Activated naive CD4-positive, alpha-beta T cell treated with anti-CD3 and anti-CD28 coated beads for 36 hours (primary cell): ENCODE measurements at regions not wholly inside any gene's neighbourhood (a gene's known extent, or its start where the extent isn't known, plus 50 kb on each side); places are given as distances from the start of the nearest gene placed in this dataset.
"Not testable (repeated sequence)": the region's sequence is repeated elsewhere in the genome, so short reads cannot be mapped to it uniquely, and the experiment has no call there.

Experiments
- CTCF ChIA-PET: fragments of 350-600 bp; sonication (Branson Sonifier 250); formaldehyde crosslinking; loops from one replicate; lab custom pipeline; 2021; ENCODE audit warnings: antibody characterized with exemption; lab: Charles Lee
- DNase-seq: peaks from one replicate; pipeline ENCODE4 v3.0.0-alpha.2; 2020
- H3K27ac Mint-ChIP-seq: one replicate; pipeline ENCODE4 v1.8.0; 2021; ENCODE audit warnings: mild to moderate bottlenecking, mixed read lengths
- H3K27me3 Mint-ChIP-seq: one replicate; pipeline ENCODE4 v1.8.0; 2021; ENCODE audit warnings: low read depth, mixed read lengths
- H3K36me3 Mint-ChIP-seq: one replicate; pipeline ENCODE4 v1.8.0; 2021; ENCODE audit warnings: low read depth, mixed read lengths
- H3K4me1 Mint-ChIP-seq: one replicate; pipeline ENCODE4 v1.8.0; 2021; ENCODE audit warnings: low read depth, mixed read lengths
- H3K4me3 Mint-ChIP-seq: one replicate; pipeline ENCODE4 v1.8.0; 2021; ENCODE audit warnings: mild to moderate bottlenecking, moderate library complexity, mixed read lengths
- H3K9me3 Mint-ChIP-seq: one replicate; pipeline ENCODE4 v1.8.0; 2021; ENCODE audit warnings: mixed read lengths
- intact Hi-C: fragments of 100-400 bp; cut with micrococcal nuclease; formaldehyde crosslinking; loops from one replicate; pipeline ENCODE4 v1.15.1; 2023

DNA sequence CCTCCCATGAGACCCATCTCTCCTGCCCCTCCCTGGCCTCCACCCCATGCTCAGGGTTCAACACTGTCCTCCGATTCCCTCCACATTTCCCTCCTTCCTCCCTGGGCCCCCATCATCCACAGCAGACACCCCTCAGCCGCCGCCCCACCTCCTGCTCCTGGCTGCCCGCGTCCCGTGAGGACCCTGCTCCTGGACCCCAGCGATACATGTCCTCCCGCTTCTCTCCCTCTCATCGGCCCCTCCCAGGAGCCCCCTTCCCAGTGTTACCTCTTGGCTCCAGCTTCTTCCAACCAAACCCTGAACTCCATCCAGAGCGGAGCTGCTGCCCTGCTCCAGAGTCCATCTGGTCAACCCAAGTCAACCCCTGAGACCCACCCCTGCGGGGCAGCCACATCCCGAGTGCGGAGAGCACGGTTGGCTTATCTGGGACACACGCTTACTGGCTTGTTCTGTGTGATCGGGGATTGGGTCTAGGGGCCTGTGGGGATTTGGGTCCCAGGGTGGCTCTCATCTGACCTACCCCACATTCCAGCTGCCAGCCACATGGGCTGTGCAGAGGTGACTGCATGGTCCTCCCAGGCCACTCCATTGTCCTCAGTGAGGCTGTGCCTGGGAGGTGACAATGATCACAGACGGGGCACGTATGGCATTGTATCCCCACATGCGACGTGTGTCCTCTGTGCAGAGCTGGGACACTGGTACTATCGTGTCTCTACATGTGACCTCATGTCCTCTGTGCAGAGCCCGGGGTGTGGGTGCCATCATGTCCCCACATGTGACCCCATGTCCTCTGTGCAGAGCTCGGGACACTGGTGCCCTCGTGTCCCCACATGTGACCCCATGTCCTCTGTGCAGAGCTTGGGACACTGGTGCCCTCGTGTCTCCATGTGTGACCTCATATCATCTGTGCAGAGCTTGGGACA lies 333.6 kb downstream of the ADGRD1 start:
- intact Hi-C loops, result no loop called here
- H3K4me3 Mint-ChIP-seq, result no peak overlapping the region
- no peak for DNase-seq

DNA sequence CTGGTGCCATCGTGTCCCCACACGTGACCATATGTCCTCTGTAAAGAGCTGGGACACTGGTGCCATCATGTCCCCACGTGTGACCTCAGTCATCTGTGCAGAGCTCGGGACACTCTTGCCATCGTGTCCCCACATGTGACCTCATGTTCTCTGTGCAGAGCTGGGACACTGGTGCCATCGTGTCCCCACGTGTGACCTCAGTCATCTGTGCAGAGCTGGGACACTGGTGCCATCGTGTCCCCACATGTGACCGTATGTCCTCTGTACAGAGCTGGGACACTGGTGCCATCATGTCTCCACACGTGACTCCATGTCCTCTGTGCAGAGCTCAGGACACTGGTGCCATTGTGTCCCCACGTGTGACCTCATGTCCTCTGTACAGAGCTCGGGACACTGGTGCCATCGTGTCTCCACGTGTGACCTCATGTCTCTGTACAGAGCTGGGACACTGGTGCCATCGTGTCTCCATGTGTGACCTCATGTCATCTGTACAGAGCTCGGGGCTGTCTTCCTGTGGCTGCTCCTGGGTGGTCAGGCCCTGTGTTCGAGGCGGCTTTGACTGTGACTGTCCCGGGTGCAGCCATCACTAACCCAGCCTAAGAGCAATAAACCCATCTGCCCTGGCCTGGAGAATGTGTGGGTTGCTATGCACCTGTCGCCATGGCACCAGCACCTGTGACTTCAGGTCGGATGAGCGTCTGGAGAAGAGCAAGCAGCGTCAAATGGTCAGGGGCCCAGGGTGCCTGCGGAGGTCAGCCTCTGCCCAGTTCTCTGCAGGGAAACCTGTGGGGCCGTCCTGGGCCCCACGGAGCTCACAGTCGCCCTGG lies 334.4 kb downstream of the ADGRD1 start:
- Mint-ChIP-seq H3K27ac (no peak overlapping the region), H3K9me3 (no peaks in the 10 kb centered on the region), H3K27me3 (no peaks in the 10 kb centered on the region), H3K4me3 (no peak overlapping the region), H3K4me1 (no peaks in the 10 kb centered on the region), H3K36me3 (no peaks in the 10 kb centered on the region)
- DNase-seq, result no peak
- CTCF ChIA-PET, result interaction anchor here (0.7 kb wide), 1 partner anchor 420 kb away, joined by 4 read pairs; no protein-coding TSS in a partner anchor
- intact Hi-C loops, result no loop called here

More for the DNA sequence above, 333.6 kb downstream of the ADGRD1 start:
- H3K27me3 Mint-ChIP-seq, result no peaks in the 10 kb centered on the region
- H3K4me1 Mint-ChIP-seq, result no peaks in the 10 kb centered on the region
- CTCF ChIA-PET, result interaction anchor here (0.7 kb wide), 1 partner anchor 419 kb away, joined by 4 read pairs; no protein-coding TSS in a partner anchor
- H3K36me3 Mint-ChIP-seq, result no peaks in the 10 kb centered on the region
- no peak overlapping the region for H3K27ac Mint-ChIP-seq
- no peaks in the 10 kb centered on the region for H3K9me3 Mint-ChIP-seq

DNA sequence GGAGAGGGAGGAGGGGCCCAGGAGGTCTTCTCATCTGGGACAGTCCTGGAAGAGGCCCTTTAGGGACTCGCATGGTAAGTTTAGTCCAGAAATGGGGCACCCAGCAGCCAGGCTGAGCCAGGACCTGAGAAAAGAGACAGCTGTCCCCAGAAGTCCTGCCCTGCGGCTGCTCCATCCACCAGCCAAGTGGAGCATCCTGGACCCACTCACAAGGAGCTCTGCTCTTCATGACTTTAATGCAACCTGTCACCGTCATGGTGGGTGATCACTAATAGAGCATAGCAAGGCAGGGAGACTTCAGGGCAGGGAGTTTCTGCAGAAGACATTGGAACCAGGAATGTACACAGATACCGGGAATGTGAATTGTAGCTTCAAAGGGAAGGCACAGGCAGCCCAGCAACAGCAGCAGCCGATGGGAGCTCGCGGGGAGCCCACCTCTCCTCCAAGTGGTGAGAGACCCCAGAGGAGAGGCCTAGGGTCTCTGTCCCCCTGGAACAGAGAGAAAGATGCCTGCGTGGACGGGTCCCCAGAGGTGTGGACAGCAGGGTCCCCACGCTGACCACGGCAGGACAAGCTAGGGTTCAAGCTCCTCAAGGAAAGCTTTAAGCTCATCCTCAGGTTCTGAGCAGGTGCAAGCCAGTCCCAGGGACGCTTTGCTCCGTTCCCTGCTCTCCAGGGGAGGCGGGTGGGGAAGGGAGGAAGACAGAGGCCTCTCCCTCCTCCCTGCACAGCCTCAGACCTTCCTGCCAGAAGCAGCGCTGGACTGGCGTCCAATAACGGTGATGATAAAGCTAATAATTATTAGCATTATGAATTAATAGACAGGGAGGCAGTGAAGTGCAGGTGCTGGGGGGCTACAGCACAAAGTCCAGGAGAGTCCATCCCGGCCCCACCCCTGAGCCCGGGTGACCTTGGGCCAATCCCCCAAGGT lies 335.3 kb downstream of the ADGRD1 start:
- H3K27me3 Mint-ChIP-seq, H3K27ac Mint-ChIP-seq, H3K36me3 Mint-ChIP-seq, H3K4me1 Mint-ChIP-seq, CTCF ChIA-PET, DNase-seq, intact Hi-C loops, H3K9me3 Mint-ChIP-seq, H3K4me3 Mint-ChIP-seq: not testable (repeated sequence)

DNA sequence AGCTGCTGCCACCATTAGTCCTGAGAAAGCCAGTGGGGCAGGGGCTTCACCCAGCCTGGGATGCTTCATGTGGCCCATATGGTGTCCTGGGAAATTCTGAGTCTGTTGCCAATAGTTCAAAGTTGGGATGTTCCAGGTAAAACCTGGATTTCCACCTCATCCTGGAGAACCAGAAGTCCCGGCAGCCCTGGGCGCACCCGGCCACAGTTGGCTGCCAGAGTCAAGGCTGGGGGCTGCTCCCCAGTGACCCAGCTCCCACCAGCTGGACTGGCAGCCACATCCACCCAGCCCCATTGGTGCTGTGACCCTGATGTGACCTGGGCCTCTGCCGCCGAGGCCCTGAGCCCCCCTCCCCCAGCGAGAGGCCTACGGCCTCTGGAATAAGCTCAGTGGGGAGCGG lies 336.1 kb downstream of the ADGRD1 start:
- H3K4me3 Mint-ChIP-seq, H3K27ac Mint-ChIP-seq, H3K9me3 Mint-ChIP-seq, H3K4me1 Mint-ChIP-seq, intact Hi-C loops, H3K36me3 Mint-ChIP-seq, CTCF ChIA-PET, DNase-seq, H3K27me3 Mint-ChIP-seq: not testable (repeated sequence)

DNA sequence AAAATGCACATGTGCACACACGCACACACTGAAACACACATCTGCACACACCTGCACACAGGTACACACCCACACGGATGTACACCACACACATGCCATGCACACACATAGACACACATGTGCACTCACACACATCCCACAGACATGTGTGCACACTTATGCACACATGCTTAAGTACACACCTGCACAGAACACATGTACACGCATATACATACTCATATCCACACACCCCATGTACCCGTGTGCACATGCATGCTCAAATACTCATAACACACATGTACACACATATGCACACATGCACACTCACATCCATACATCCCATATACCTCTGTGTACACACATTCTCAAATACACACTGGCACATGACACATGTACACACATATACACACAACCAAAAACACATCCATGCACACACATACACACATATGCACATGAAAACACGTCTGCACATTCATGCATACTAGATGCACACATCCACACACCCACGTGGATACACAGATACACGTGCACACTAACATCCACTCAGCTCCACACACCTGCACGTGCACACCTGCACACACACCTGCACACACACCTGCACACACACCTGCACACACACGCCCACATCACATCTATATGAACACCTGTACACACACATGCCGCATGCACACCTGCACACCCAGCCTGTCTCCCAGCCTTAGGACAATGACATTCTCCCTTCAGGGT lies 336.7 kb downstream of the ADGRD1 start:
- CTCF ChIA-PET, result interaction anchor here (0.6 kb wide), 1 partner anchor 174 kb away, joined by 3 read pairs; no protein-coding TSS in a partner anchor
- peaks cover 2% of the 10 kb centered on the region for H3K27me3 Mint-ChIP-seq
- H3K27ac Mint-ChIP-seq, result no peak overlapping the region
- H3K4me1 Mint-ChIP-seq, result no peaks in the 10 kb centered on the region
- intact Hi-C loops, result no loop called here
- no peak for DNase-seq
- H3K9me3 Mint-ChIP-seq, result no peaks in the 10 kb centered on the region
- no peaks in the 10 kb centered on the region for H3K36me3 Mint-ChIP-seq
- H3K4me3 Mint-ChIP-seq, result no peak overlapping the region

DNA sequence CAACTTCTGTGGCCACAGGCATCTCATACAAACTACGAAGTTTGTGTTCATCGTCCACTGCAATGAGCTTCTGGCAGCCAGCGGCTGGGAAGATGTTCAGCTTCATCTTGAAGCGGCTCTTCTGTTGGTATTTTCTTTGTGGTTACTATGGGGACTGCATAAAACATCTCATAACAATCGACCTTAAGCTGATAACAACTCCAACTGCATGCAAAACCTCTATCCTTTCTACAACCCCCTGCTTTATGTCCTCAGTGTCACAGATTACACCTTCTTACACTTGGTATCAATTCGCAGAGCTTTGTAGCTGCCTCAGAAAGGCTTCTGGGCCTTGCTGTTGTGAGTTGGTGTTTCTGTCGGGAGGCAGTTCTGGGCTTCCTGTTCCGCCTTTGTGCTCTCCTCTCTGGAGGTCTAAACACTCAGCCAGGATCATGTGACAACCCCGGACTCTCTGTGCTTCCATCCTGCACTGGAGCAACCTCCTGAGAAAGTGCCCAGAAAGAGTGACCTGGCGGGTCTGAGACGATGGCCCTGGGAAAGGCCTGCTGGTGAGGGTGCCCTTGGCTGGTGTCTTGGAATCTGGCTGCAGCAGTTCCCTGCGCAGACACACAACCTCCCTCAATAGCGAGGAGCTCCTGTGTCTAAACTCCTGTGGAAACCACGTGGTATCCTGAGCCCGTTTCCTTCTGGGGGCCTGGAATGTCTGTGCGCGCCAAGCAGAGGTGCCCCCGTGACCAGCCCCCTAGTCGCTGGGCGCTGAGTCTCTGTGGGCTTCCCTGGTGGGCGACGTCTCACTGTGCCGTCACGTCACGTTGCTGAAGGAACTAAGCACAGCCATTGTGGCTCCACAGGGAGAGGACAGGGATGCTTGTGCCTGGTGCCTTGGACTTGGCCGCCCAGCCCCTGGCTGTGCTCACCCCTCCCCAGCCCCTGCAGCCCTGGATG lies 339.6 kb downstream of the ADGRD1 start:
- CTCF ChIA-PET, H3K4me3 Mint-ChIP-seq, intact Hi-C loops, H3K27me3 Mint-ChIP-seq, H3K36me3 Mint-ChIP-seq, H3K27ac Mint-ChIP-seq, H3K9me3 Mint-ChIP-seq, H3K4me1 Mint-ChIP-seq, DNase-seq: not testable (repeated sequence)

DNA sequence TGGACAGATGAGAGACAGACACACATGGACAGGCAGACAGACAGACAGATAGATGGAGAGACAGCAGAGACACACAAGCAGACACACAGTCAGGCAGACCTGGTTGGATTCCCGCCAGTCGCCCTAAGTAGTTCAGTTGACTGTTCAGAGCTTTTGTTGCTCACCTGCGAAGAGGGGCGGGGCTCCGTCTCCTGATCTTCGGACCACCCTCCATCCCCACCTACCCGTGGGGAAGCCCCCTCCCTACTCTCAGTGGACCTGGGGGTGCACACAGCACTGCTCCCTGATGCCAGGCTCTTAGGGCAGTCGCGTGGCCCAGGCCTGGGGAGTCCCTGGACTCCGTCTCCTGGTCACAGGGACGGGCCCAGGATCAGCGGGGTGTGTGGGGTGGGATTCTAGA lies 341.0 kb downstream of the ADGRD1 start:
- H3K9me3 Mint-ChIP-seq, H3K36me3 Mint-ChIP-seq, H3K4me3 Mint-ChIP-seq, DNase-seq, intact Hi-C loops, CTCF ChIA-PET, H3K4me1 Mint-ChIP-seq, H3K27ac Mint-ChIP-seq, H3K27me3 Mint-ChIP-seq: not testable (repeated sequence)

DNA sequence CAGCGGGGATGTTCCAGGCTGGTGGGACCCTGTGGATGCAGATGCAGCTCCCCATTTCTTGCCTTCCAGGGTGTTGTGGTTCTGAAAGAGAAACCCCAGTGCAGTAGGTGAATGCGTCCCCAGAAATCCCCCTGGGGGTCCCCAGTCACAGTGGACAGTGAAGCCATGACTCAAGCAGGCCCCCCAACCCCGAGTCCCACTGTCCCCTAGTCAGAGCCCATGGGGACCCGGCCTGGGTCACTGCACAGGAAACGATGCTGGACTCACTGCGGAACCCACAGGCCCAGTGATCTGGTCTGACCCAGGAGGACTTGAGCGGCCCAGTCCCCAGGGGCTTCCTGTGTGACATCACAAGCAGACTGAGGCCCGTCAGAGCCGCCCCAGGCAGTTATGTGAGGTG lies 341.4 kb downstream of the ADGRD1 start:
- DNase-seq, CTCF ChIA-PET, H3K4me3 Mint-ChIP-seq, H3K36me3 Mint-ChIP-seq, H3K27ac Mint-ChIP-seq, H3K4me1 Mint-ChIP-seq, H3K27me3 Mint-ChIP-seq, H3K9me3 Mint-ChIP-seq, intact Hi-C loops: not testable (repeated sequence)

DNA sequence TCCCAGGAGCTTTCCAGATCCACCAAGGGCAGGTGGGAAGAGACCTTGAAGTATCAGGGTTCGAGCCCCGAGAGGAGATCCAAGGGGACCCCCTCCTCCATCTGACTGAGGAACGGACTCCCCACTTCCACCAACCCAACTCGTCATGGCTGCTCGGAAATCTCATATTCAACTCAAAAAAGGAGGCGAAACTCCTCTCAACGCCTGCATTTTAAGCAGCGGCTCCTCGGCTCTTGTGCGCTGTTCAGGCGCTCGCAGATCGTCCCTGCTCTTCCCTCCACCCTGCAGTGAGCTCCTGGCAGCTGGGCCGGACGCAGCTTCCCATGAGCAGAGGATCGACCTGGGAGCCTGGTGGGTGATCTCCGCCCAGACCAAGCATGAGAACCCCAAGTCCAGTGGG lies 341.9 kb downstream of the ADGRD1 start:
- CTCF ChIA-PET, H3K36me3 Mint-ChIP-seq, H3K27me3 Mint-ChIP-seq, intact Hi-C loops, H3K4me3 Mint-ChIP-seq, H3K4me1 Mint-ChIP-seq, H3K27ac Mint-ChIP-seq, DNase-seq, H3K9me3 Mint-ChIP-seq: not testable (repeated sequence)

DNA sequence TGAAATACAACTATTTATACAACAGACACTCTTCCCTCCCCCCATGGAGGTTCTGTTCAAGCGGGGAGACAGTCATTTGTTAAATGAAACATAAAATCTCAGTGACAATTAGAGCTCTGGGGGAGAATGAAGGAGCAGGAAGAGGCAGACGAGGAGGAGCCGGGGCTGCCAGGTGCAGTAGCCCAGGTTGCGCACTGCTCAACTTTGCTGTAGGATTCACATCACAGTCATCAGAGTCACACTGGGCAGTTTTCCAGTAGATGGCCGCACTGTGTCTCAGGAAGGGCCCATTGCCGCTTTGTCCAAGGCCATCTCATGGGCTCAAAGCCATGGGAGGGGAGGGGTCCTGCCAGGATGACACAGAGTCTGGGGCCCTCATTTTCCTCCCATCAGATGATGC lies 342.4 kb downstream of the ADGRD1 start:
- H3K9me3 Mint-ChIP-seq, CTCF ChIA-PET, H3K4me1 Mint-ChIP-seq, intact Hi-C loops, DNase-seq, H3K4me3 Mint-ChIP-seq, H3K27ac Mint-ChIP-seq, H3K27me3 Mint-ChIP-seq, H3K36me3 Mint-ChIP-seq: not testable (repeated sequence)

DNA sequence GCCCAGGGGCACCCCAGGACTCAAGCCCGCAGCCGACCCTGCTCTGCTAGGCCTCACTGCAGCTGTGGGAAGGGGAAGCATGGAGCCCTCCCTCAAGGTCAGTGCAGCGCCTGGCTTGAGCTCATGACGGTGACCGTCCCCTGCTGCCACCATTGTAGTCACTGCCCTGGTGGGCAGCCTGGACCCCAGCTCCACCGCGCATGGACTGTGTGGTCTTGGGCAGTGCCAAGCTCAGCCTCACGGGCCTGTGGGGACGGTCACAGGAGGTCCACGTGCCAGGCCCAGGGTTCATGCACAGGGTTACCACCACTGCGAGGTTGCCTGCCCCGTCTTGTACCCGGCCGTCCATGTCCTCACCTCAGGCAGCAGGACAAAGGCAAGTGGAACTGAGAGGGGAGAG lies 342.9 kb downstream of the ADGRD1 start:
- DNase-seq, H3K27ac Mint-ChIP-seq, H3K4me1 Mint-ChIP-seq, H3K36me3 Mint-ChIP-seq, H3K9me3 Mint-ChIP-seq, intact Hi-C loops, CTCF ChIA-PET, H3K4me3 Mint-ChIP-seq, H3K27me3 Mint-ChIP-seq: not testable (repeated sequence)
